Transverse colon (tissue), 4 donors: ENCODE measurements at regions not wholly inside any gene's neighbourhood (a gene's known extent, or its start where the extent isn't known, plus 50 kb on each side); places are given as distances from the start of the nearest gene placed in this dataset.

Experiments used
- EP300 ChIP-seq: sonication (generic); formaldehyde crosslinking; IDR thresholded peaks from one replicate; pipeline ENCODE4 v1.6.1; 2017; ENCODE audit warnings: antibody characterized with exemption, low read depth
- POLR2A ChIP-seq: fragments of 450-650 bp; IDR thresholded peaks from one replicate; pipeline ENCODE4 v1.6.1; 2016; ENCODE audit warnings: antibody characterized with exemption, mild to moderate bottlenecking, moderate library complexity
- POLR2AphosphoS5 ChIP-seq, 3 donors: sonication (generic); formaldehyde crosslinking; IDR thresholded peaks; one replicate each; pipeline ENCODE4 v1.6.1; 2016; ENCODE audit warnings: antibody characterized with exemption in 3 of 3
- TF ChIP-seq, protein P1 (sequence below), 5 experiments: fragments of 200-600 bp in 3 of 5; fragments of 450-650 bp in 2 of 5; sonication (generic) in 3 of 5; IDR thresholded peaks; 1 replicate in 2 of 5; 2 replicates in 3 of 5; pipeline ENCODE4 v1.5.1; 2016 to 2017; ENCODE audit warnings: antibody characterized with exemption in 5 of 5, inconsistent platforms in 3 of 5, mild to moderate bottlenecking in 2 of 5, moderate library complexity in 1 of 5

DNA sequence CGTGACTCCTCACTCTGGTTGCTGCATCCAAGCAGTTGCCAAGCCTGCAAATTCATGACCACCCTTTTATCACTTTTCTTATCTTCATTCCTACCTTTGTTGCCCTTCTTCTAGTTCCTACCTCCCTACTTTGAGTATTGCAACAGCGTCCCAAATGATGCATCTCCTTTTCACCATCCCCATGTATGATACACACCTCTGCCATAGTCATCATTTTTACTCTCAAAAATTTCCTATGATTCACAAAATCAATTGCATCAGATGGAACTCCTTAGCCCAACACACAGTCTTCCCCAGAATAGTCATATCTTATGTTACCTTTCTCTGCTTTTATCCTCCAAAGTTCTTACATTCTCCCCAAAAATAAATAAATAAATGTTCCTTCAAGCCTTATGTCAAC, 262.6 kb downstream of the TBL1XR1 start:
- TF ChIP-seq, protein P1, sequence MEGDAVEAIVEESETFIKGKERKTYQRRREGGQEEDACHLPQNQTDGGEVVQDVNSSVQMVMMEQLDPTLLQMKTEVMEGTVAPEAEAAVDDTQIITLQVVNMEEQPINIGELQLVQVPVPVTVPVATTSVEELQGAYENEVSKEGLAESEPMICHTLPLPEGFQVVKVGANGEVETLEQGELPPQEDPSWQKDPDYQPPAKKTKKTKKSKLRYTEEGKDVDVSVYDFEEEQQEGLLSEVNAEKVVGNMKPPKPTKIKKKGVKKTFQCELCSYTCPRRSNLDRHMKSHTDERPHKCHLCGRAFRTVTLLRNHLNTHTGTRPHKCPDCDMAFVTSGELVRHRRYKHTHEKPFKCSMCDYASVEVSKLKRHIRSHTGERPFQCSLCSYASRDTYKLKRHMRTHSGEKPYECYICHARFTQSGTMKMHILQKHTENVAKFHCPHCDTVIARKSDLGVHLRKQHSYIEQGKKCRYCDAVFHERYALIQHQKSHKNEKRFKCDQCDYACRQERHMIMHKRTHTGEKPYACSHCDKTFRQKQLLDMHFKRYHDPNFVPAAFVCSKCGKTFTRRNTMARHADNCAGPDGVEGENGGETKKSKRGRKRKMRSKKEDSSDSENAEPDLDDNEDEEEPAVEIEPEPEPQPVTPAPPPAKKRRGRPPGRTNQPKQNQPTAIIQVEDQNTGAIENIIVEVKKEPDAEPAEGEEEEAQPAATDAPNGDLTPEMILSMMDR (IDR thresholded peaks at IDR 0.05), result no peak
- TF ChIP-seq POLR2AphosphoS5 (IDR thresholded peaks at IDR 0.05) (no peak), POLR2A (no peak), EP300 (no peak)
